ENCODE measurements at regions not wholly inside any gene's neighbourhood (a gene's known extent, or its start where the extent isn't known, plus 50 kb on each side); places are given as distances from the start of the nearest gene placed in this dataset.

- CTCF ChIA-PET, result interaction anchor here (0.5 to 2.0 kb wide), 18 partner anchors 14 to 1815 kb away, joined by 3 to 16 read pairs (median 4); no protein-coding TSS in a partner anchor
Observed at GRCh38 chr10:21279217-21279575, 246.3 kb downstream of the SKIDA1 start.

More at GRCh38 chr10:21279217-21279575, 246.3 kb downstream of the SKIDA1 start:
- 32% methylated on average over 3 of the region's 3 CpGs for WGBS (ENCODE audit: insufficient coverage, insufficient replicate concordance, low lambda C conversion rate, missing lambda C conversion rate)
- no peaks in the 10 kb centered on the region for H3K27me3 ChIP-seq (replicated peaks in 1 of 2; ENCODE audit: control insufficient read depth in 2 of 2, insufficient read depth in 2 of 2, low read length in 1 of 2)
- H3K4me3 ChIP-seq, result no peak overlapping the region
- DNase-seq (ENCODE audit: low read depth, low spot score), result no peak
- H2AFZ ChIP-seq (ENCODE audit: control insufficient read depth, low read depth, low read length), result no peak overlapping the region
- H3K4me1 ChIP-seq (ENCODE audit: control insufficient read depth, insufficient read depth, low read length), result no peaks in the 10 kb centered on the region
- no peaks in the 10 kb centered on the region for H3K79me2 ChIP-seq (ENCODE audit: control insufficient read depth, insufficient read depth, low read length)
- in situ Hi-C loops (cut with MboI), result loop anchor here (10.0 to 25.0 kb wide), 2 partner anchors 208 to 446 kb away; no protein-coding TSS in a partner anchor
- no peak overlapping the region for H3K27ac ChIP-seq (ENCODE audit: control insufficient read depth, insufficient read depth)
- no peaks in the 10 kb centered on the region for H3K9me3 ChIP-seq (replicated peaks; ENCODE audit: control insufficient read depth, insufficient read depth, low read length)
- TF ChIP-seq HDGF (IDR thresholded peaks at IDR 0.05), result no peak
- TF ChIP-seq SIX5 (IDR thresholded peaks at IDR 0.05; ENCODE audit: low read depth, low read length, severe bottlenecking), result no peak
- no peak for TF ChIP-seq NFYA (IDR thresholded peaks at IDR 0.05; ENCODE audit: borderline replicate concordance, low read depth, low read length)
- TF ChIP-seq POLR2AphosphoS2 (IDR thresholded peaks at IDR 0.05; ENCODE audit: low read depth, low read length), result no peak
- no peak for TF ChIP-seq NR2C1 (IDR thresholded peaks at IDR 0.05)
- TF ChIP-seq ZSCAN29 (IDR thresholded peaks at IDR 0.05), result no peak
- TF ChIP-seq CBX5 (IDR thresholded peaks at IDR 0.05; ENCODE audit: low read depth), result no peak
- no peak for TF ChIP-seq JUND (IDR thresholded peaks at IDR 0.05; ENCODE audit: low read depth, low read length)
- TF ChIP-seq WRNIP1 (IDR thresholded peaks at IDR 0.05; ENCODE audit: borderline replicate concordance, low read depth, low read length), result no peak
- TF ChIP-seq CTCF (IDR thresholded peaks at IDR 0.05 in 2 of 3, conservative IDR thresholded peaks at IDR 0.05 in 1 of 3; ENCODE audit: control insufficient read depth in 2 of 3, extremely low read depth in 1 of 3, insufficient read depth in 1 of 3, low read depth in 3 of 3, low read length in 3 of 3), result no peak
- TF ChIP-seq ZNF384 (IDR thresholded peaks at IDR 0.05; ENCODE audit: borderline replicate concordance, low read depth, low read length), result no peak
- no peak for TF ChIP-seq RELA (IDR thresholded peaks at IDR 0.05; ENCODE audit: borderline replicate concordance, partially characterized antibody)
- TF ChIP-seq BMI1 (IDR thresholded peaks at IDR 0.05; ENCODE audit: borderline replicate concordance), result no peak
- no peak for TF ChIP-seq MYC (IDR thresholded peaks at IDR 0.05; ENCODE audit: insufficient read depth, insufficient read length, insufficient replicate concordance, low read length, severe bottlenecking)
- no peak for TF ChIP-seq PKNOX1 (IDR thresholded peaks at IDR 0.05)
- TF ChIP-seq KDM1A (IDR thresholded peaks at IDR 0.05; ENCODE audit: borderline replicate concordance), result no peak
- TF ChIP-seq BCL3 (IDR thresholded peaks at IDR 0.05; ENCODE audit: borderline replicate concordance, insufficient read depth, low read depth, low read length, poor library complexity, severe bottlenecking), result no peak
- no peak for FAIRE-seq
- BruUV-seq (replicated peaks), result no TSS peak
- ChIA-PET SMC1A (ENCODE audit: uncharacterized antibody, unreplicated experiment) (interaction anchor here (0.6 to 2.1 kb wide), 14 partner anchors 9 to 398 kb away, joined by 3 to 11 read pairs (median 4); no protein-coding TSS in a partner anchor), RAD21 (ENCODE audit: unreplicated experiment) (interaction anchor here (0.6 to 2.9 kb wide), 9 partner anchors 71 to 673 kb away, joined by 3 to 20 read pairs (median 3); no protein-coding TSS in a partner anchor), POLR2A (interaction anchor here (0.5 to 0.7 kb wide), 2 partner anchors 45 to 72 kb away, joined by 6 read pairs; no protein-coding TSS in a partner anchor)
- no peaks in the 10 kb centered on the region for H4K20me1 ChIP-seq (ENCODE audit: control insufficient read depth, insufficient read depth)
- ATAC-seq, result peak; percentile 13; the same call in 2 of the 3 replicates
- intact Hi-C loops (cut with micrococcal nuclease; ENCODE audit: unreplicated experiment), result loop anchor here (2.0 to 5.0 kb wide), 2 partner anchors 73 to 454 kb away; no protein-coding TSS in a partner anchor
- no peak overlapping the region for H3K4me2 ChIP-seq (ENCODE audit: control insufficient read depth, insufficient read depth)
- H3K36me3 ChIP-seq (ENCODE audit: control insufficient read depth in 2 of 2, insufficient read depth in 2 of 2, low read length in 1 of 2), result no peaks in the 10 kb centered on the region
- H3K9ac ChIP-seq (ENCODE audit: control insufficient read depth, insufficient read depth, low read length), result no peak overlapping the region
